Astrocyte of the spinal cord (primary cell): ENCODE measurements at regions not wholly inside any gene's neighbourhood (a gene's known extent, or its start where the extent isn't known, plus 50 kb on each side); places are given as distances from the start of the nearest gene placed in this dataset.
"Not testable (repeated sequence)": the region's sequence is repeated elsewhere in the genome, so short reads cannot be mapped to it uniquely, and the experiment has no call there.

Experiments
- DNase-seq: peaks from one replicate; pipeline ENCODE4 v3.0.0; 2011; ENCODE audit warnings: low read depth, low spot score
- H3K4me3 ChIP-seq: 2 replicates; pipeline ENCODE4 v1.5.1; 2011; ENCODE audit warnings: low read depth, mild to moderate bottlenecking, low read length, moderate library complexity
- CTCF ChIP-seq: IDR thresholded peaks from 2 replicates; pipeline ENCODE4 v1.5.1; 2012; ENCODE audit warnings: low read depth, mild to moderate bottlenecking, low read length, inconsistent platforms
- in situ Hi-C: cut with HindIII; loops from 2 replicates; pipeline ENCODE4 v1.10.0; 2017; ENCODE audit warnings: low sequenced_read_pairs

DNA sequence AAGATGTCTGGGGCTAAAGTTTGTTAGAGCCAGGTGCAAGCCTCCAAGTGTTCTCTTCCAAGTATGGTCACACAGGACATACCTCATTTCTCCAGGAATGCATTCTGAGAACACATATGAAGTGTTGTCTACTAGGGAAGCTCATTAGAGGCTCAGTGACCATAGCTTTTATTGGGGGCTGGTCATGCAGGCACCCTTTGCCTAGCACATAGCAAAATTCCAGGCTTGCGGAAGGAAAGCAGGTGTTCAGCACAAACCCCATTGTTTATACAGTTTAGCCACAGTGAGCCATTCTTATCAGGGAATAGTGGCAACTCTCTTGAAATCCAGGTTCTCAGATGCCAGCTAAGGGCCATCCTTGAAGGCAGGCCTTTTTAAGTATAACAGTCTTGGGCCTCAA is 112.1 kb upstream of the XIST start:
- TF ChIP-seq CTCF = no peak
- no peak overlapping the region for H3K4me3 ChIP-seq
- DNase-seq = no peak
- in situ Hi-C loops = no loop called here

GRCh38 chrX:73963682-73964081 is 111.2 kb upstream of the XIST start:
- in situ Hi-C loops = no loop called here
- H3K4me3 ChIP-seq = no peak overlapping the region
- no peak for DNase-seq
- TF ChIP-seq CTCF = no peak

- TF ChIP-seq CTCF = no peak
- H3K4me3 ChIP-seq = no peak overlapping the region
- in situ Hi-C loops = no loop called here
- no peak for DNase-seq
Measured at GRCh38 chrX:73962948-73963347, 110.4 kb upstream of the XIST start.

GRCh38 chrX:73961867-73962266 is 109.4 kb upstream of the XIST start:
- DNase-seq, H3K4me3 ChIP-seq, in situ Hi-C loops: not testable (repeated sequence)

DNA sequence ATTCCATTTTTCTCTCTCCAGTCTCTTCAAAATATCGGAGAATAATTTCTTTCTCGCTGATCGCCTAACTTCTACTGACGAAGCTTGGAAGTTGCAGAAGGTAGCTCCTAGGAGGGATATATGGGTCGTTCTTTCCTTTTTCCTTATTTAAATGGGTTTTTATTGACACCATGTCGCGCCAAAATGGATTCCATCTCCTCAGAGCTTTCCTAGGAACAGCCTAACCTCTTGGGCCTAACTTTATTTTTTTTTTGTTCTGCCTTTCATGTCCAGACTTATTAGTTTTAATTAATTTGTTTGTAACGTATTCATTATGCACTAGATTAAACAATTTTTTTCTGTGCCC is 92.0 kb upstream of the XIST start:
- peak overlapping the region; percentile 99 for H3K4me3 ChIP-seq
- no peak for TF ChIP-seq CTCF
- no peak for DNase-seq
- in situ Hi-C loops = no loop called here

- peak overlapping the region; percentile 99 for H3K4me3 ChIP-seq
- in situ Hi-C loops = no loop called here
- TF ChIP-seq CTCF = no peak
- DNase-seq = peak; percentile 94
Measured at GRCh38 chrX:73943693-73944562, 91.4 kb upstream of the XIST start.

- no peak overlapping the region for H3K4me3 ChIP-seq
- no peak for TF ChIP-seq CTCF
- DNase-seq = no peak
- in situ Hi-C loops = no loop called here
Measured at GRCh38 chrX:73940893-73941470, 88.5 kb upstream of the XIST start.

- DNase-seq, H3K4me3 ChIP-seq, in situ Hi-C loops: not testable (repeated sequence)
Measured at GRCh38 chrX:73937843-73938242, 85.3 kb upstream of the XIST start.
